OCI-LY3 (cell line): ENCODE measurements at regions not wholly inside any gene's neighbourhood (a gene's known extent, or its start where the extent isn't known, plus 50 kb on each side); places are given as distances from the start of the nearest gene placed in this dataset.
"Not testable (repeated sequence)": the region's sequence is repeated elsewhere in the genome, so short reads cannot be mapped to it uniquely, and the experiment has no call there.

Experiments
- CTCF ChIP-seq: fragments of 200-600, 300-600 bp; sonication (generic); IDR thresholded peaks from 2 replicates; pipeline ENCODE4 v1.5.1; 2014; ENCODE audit warnings: antibody characterized with exemption, low read length, low read depth
- EZH2phosphoT487 ChIP-seq: fragments of 200-600 bp; shearing (Covaris generic); IDR thresholded peaks from 2 replicates; pipeline ENCODE4 v1.6.1; 2018; ENCODE audit warnings: antibody characterized with exemption, mixed run types, low read depth

DNA sequence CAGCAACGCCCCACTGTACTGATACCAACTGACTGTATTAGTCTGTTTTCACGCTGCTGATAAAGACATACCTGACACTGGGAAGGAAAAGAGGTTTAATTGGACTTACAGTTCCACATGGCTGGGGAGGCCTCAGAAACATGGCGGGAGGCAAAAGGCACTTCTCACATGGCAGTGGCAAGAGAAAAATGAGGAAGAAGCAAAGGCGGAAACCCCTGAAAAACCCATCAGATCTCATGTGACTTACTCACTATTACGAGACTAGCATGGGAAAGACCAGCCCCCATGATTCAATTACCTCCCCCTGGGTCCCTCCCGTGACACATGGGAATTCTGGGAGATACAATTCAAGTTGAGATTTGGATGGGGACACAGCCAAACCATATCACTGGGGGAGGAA, 110.0 kb upstream of the LNX1 start:
- TF ChIP-seq CTCF, EZH2phosphoT487: not testable (repeated sequence)
